HuH-7 (cell line): ENCODE measurements at regions not wholly inside any gene's neighbourhood (a gene's known extent, or its start where the extent isn't known, plus 50 kb on each side); places are given as distances from the start of the nearest gene placed in this dataset.
A peak's percentile ranks its signal among the peaks of the same experiment; 100 is the strongest.

Experiments
- DNase-seq: peaks from one replicate; pipeline ENCODE4 v3.0.0; 2011; ENCODE audit warnings: low spot score

DNA sequence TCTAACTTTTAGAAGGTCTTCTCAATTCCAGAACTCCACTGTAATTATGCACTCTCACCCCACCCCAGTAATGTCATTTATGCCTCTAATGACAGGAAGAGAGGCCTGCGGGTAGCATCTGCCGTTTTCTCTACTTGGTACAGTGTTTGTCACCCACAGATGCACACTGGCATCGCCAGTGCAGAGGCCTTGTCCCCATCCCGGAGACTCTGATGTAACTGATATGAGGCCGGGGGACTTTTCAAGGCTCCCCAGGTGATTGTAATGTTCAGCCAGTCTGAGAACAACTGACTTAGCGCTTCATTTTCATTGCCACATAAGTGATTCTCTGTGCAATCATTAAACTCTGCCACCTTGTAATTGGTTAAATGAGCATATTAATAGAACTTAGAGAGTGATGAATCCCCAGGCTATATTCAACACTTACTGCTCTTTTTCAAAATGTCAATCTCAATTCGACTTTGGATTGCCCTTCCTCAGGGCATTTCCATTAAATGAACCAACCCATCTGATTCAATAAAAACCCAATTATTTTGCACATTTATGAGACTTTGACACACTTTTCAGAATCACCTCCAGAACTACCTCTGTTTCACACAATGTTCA lies 113.2 kb downstream of the HERPUD2 start:
- no peak for DNase-seq

DNA sequence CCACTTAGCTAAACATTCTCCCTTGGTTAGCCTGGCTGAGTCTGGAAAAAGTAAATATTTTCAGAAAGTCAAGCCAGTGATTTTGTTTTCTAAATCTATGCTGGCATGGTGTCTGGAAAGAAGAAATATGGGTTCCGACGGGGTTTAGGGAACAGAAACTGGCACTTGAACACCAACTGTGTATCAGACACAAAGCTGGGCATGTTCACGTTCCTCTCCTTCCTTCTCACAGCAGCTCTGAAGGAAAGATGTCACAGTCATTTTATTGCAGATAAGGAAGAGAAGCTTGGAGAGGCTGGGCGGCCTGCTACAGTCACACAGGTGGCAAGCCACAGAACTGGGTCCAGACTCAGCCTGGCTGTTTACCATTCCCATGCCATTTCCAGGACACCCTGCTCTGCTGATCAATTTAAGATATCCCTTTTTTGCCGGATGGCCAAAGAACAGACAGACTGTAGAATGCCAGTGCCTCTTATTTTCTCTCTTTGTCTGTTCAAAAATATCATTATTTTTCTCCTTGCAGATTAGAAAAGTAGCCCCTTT lies 118.8 kb downstream of the HERPUD2 start:
- DNase-seq = no peak

DNA sequence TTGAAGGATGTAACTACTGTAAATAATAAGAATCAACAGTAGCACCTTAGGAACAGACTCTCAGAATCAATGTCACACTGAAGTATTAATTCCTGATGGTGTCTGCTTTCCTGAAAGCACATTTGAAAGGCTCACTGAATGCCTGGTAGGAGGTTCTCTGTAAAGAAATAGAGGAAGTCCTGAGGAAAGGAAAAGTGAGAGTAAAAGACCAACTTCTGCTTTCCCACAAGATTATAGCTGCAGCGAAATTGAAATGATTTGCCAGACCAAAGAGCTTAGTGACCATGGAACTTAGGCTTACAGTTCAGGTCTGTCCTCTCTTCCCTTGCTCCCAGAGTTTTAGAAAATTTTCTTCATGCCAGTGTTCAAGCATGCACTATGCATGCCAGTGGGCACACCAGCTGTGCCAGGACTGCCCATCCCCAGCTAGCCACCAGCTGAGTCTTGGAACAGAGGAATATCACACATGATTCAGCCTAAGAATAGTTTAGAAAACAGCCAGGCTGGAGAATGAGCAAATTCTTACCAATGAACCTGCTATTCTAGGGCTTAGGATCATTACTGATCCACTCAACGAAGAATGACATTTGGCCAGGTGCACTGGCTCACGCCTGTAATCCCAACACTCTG lies 123.2 kb downstream of the HERPUD2 start:
- no peak for DNase-seq

DNA sequence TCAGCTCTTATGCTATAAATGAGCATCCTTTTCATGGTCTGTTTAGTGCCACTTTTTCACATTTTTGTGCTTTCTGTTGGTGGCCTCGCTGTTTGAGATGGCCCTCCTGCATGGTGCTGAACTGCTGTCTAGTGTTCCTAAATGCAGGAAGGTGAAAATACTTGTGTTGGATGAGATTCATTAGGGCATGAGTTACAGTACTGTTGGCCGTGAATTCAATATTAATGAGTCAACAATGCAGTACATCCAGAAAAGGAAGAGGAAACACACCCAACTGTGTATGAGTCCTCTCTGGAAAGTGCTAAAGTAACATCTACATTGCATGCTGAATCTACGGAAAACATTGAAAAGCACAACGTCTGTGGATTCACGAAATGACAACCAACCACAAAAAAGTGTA lies 124.0 kb downstream of the HERPUD2 start:
- DNase-seq = no peak

DNA sequence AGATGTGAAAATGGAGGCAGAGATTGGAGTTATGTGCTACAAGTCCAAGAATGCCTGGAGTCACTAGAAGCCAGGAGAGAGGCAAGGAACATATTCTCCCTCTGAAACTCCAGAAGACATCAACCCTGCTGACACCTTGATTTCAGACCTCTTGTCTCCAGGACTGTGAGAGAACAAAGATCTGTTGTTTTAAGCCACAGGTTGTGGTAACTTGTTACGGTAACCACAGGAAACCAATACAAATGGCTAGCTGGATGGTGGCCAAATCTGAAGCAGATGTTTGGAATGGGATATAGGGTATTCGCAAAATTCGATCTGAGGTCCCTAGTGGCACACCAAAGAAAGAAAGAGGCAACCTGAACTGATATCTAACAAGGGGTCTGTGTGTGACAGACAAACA lies 129.0 kb downstream of the HERPUD2 start:
- DNase-seq = no peak

DNA sequence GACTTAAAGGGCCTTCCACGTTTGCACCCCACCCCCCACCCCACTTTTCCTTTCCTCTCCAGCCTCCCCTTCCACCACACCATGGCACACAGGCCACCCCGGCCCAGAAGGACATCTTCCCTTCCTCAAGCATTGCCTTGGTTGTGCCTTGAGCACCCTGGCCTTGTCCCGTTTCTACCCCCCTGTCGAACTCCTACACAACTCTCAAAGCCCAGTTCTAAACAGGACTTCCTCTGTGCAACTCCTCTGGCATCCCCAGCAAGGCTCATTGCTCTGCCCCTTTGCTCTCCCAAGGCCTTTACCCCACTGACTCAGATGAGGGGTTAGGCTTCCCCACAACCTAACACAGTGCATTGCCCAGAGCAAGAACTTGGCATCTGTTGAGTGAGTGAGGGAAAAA lies 136.1 kb downstream of the HERPUD2 start:
- no peak for DNase-seq

DNA sequence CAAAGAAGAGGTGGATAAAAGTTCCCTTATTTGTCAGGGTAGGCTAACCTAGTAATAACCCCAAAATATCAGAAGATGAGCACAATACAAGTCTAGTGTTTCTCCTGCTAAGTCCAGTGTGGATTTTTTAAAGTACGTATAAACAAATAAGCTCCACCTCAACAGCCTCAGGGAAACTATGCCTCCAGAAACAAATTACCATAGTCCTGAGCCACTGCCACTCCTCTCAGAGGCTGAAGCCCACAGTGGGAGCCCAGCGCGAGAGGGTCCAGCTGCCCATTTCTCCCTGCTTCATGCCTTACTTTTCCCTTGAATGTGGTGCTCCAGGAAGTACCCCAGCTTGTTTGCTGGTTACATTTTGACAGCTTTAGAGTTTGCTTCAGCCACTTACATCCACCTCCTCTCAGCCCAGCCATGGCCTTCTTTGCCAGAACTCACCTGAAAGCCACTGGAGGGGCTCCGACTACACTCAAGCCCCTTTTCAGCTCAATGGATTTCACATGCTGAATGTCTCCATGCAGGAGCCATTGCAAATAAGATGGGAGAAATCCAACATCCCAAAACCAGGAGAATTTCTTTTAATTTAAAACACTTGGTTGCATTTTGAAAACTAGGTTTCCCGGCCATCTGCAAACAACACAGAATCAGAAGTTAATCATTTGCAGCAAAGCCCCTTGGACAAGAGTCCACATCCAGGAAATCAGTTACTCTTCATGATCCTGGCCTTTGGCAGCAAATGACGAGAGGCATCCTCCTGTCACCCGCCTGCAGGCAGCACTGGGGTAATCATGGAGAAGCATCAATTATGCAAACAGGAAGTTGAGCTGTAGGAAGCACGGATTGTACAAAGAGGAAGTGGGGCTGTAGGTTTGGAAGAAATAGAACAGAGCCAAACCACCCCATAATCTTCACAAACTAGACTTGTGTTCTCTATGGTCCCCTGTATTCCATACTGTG lies 138.1 kb downstream of the HERPUD2 start:
- no peak for DNase-seq

DNA sequence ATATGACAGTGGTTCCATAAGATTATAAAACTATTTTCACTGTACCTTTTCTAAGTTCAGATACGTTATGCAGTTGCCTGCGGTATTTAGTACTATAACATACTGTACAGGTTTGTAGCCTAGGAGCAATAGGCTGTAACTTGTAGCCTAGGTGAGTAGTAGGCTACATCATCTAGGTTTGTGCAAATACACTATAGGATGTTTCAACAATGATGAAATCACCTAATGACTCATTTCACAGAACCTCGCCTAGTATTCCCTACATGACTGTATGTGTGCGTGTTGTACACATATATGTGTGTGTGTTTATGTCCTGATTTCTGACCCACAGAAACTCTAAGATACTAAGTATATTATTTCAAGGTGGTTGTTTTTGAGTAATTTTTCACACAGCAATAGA lies 139.0 kb downstream of the HERPUD2 start:
- no peak for DNase-seq

DNA sequence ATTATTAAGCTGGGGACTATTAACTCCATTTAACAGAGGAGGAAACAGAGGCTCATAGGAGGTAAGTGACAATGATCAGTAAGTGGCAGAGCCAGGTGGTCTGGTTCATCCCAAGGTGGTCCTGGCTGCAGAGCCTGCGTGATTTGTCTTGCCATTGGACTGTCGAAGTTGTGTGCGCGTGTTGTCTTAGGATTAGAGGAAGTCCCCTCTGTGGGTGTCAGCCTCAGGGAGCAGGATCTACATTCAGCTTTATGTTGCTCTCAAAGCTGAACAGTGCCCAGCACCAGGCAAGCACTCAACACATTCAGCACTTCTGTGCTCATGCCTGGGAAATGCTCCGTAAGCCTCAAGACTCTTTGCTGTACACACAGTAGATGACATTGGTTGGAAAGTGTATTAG lies 139.5 kb downstream of the HERPUD2 start:
- no peak for DNase-seq

DNA sequence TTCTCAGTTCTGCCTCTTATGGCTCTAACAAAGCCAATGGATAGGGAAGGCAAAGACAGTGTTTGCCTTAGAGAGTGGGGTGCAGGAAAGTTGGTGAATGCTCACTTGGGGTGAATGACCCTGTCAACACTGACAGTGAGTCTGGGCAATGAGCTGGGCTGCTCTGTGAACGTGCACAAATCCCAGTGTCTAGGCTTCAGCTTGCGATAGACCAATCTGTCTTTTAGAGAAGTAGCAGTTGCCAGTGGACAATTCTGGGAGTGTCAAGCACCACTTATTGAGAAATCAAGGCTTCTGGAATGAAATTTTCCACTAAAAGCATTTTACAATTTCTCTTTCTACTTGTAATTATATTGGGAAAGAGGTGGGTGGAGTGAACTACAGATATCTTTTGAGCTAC lies 141.4 kb downstream of the HERPUD2 start:
- DNase-seq = no peak

DNA sequence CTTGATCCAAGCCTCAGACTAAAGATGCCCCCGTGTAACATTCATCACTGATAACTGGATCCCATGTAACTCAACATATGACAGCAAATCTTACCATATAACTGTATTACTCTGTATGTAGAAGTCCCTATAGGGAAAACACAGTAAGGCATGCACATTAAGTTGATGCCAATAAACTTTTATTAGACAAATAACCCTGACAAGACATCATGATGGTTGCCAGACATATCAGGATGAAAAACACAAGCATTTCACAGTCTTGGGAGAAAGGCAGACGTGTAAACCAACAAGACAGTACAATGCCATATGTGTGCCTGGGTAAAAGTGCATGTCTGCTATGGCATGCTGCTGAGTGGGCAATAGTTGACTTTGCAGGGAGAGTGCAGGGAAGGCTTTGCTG lies 142.2 kb downstream of the HERPUD2 start:
- no peak for DNase-seq

DNA sequence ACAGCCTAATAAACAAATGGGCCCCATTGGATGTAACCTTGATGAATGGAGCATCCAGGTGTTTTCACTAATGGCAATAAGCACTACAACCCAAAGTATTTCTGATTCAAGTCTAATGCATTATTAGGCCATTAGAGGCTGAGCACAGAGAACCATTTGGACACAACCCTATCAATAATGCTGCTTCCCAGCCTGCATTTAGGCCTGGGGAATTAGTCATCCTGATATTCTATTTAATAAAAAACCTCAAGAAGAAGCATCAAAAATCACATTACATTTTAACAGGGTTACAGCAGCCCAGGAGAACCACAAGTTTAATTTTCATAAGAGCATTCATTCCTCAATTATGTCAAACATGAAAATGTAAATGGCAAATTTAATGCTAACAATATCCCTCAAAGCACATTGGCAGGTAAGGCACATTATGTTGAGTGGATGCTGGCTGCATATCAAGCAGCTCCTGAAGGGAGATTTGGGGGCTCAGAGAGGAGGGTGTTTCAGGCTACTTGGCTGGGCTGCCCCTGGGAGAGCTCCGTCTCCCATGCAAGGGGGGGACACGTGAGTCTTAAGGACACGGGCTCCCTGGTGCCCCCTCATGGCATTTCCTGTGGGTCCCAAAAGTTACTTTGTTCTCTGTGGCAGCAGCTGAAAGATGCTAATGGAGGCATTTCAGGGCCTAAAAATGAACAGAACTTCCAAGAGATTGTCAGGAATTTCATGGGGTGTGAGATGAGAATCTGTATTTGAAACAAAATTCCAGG lies 143.4 kb downstream of the HERPUD2 start:
- no peak for DNase-seq

DNA sequence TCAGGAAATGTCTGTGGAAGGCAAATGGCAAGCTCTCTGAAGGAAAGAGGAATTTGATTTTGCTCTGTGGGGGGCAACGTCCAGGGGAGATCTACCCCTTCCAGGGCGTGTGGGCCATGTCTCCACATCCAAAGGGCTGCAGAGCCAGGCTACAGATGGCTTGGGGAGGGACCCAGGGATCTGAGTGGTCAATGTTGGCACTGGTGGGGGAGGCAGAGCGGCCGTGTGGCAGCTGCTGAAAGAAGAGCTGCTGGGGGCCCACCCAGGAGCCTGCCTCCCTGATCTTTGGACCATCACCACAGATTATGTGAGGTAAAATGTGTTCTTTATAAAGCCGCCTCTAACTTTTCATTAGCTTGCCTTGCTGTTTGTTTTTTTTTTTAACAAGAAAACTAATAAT lies 144.1 kb downstream of the HERPUD2 start:
- no peak for DNase-seq

DNA sequence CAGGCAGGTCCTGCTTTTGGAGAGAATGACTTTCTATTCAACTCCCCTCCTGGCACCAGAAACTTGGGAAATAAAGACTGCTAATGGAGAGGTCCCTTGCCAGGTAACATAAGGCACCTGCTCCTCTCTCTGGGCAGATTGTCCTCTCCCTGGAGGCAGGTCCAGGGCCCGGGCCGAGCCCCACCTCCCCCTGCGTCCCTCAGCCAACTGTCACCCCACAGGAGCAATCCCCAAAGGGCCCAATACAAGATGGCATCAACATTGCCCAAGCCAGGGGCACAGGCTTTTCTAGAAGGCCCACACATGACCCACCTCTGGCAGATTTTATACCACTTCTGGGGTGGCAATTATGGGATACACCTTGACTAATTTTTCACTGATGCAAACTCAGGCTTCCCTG lies 145.2 kb downstream of the HERPUD2 start:
- DNase-seq = no peak

DNA sequence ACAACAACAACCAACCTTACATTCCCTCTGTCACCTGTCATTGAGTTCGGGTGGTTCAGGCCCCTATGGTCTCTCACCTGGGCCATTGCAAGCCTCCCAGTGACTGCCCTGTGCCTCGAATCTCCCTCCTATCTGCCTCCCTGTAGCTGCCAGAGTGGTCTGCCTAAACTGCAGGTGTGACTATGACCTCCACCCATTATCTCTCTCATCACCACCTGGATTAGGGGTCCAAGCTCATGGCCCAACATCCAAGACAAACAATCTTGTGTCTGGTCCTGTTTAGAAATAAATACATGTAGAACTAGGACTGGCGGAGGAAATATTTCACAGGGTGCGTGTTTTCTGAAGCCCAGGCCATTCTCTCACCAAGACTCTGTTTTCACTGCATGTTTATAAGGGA lies 146.6 kb downstream of the HERPUD2 start:
- no peak for DNase-seq

DNA sequence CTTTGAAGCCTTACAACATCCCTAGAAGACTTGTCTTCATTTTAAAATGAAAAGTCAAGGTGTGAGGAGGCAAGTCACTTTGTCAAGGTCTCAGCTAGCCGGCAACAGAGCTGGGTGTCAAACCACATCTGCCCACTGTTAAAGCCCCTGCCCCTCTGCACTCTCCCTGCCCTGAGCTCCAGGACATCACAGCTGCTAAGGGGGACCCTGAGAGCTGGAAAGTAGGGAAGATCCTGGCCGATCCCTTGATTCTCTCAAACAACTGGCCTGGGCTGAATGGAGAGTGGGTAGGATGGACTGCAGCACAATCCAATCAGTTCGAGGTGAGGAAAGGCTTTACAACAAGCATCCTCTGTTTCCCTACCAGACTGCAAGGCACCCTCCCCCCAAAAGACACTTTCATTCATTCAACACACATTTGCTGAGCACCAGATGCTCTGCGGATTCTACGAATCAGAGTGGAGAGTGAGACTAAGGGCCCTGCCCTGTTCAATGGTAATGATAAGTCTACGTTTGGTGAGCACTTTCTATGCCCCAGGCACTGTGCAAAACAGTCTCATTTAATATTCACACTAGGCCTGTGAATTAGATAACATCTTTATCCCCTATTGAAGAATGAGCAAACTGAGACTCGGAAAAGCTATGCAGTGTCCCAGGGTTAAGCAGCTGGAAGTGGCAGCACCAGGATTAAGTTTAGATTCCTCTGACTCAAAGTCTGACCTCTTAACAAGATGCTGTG lies 148.1 kb downstream of the HERPUD2 start:
- no peak for DNase-seq

DNA sequence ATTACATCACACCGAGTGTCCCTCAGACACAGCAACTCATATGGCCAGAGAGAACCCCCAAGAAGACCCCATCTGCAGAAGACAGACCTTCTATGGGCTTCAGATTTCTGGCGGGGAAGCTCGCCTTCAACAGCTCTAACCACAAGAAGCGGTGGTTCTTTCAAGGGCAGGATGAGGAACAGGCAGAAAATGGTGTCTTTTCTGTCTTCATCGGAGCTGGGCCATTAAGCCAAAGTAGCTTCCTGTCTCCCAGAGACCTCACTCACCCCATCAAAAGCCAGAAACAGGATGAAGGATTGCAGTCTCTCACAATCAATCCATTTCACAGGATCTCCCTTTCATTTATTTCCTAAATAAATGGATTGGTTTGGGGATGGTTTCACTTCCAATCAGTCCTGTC lies 149.1 kb downstream of the HERPUD2 start:
- DNase-seq = no peak

DNA sequence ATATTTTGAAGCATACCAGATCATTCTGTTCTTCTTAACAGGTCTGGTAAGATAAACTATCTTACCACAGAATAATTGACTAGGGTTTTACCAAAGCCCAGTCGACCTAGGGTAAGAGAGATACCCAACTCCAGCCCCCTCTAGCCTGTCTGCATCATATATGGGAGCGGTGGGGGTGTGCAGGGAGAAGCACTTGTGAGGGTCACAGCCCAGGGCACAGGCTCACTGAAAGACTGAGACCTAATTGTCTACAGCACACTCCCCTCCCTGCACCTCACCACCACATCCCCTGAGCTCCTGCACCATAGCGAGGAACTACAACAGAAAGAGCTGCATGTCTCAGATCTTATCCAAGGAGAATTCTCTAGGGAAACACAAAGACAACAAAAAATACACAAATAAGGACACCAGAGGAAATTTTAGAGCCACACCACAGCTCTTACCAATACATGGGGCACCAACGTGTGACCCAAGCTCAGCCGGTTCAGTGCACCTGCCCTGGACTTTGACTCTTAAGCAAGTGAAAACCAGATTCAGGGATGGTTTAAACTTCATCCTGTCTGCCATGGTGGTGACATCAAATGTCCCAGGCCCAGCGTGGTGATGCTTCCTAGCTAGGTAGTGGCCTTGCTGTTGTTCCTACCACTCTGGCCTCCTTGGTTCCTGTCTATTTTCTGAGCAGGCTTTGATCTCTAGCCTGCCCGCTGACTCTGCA lies 150.8 kb downstream of the HERPUD2 start:
- no peak for DNase-seq

DNA sequence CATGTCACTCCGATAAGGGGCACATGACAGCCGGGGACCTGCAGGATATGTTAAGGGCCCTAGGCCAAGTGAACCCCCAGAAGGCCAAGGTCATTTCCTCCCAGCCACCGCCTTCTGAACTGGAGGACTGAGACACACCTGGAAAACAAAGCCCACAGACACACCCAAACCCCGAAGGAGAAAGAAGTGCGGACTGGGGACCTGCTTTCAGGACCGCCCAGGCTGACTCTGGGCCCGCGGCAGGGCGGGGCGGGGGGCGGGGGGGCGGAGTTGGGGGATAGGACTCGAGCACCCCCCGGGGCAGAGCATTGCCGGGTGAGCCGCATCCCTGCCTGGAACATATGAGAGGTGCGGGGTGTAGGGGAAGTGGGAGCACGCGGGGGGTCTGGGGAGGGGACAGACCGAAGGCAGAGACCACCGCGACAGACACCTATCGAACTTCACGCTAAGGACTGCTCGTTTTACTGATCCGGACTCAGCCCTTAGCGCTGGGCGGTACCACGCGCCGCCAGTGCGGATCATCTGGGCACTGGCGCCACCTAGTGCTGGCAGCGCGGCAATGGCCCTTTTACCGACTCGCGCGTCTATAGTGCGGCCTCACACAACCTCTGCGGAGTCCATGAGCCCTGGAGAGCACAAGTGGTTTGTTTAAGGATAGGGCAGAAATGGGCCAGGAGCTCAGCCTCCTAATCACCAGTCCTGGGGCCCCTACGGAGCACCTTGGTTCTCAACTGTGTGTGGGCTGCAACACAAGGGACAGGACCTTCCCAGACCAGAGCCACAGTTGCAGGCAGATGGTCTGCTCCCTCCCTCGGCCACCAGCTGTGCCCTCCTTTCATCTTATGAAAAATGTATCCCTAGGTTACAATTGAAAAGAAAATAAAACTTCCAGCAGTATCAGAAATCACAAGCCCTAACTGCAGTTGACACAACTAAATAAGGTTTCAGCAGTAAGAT lies 157.6 kb downstream of the HERPUD2 start:
- peak; percentile 84 for DNase-seq

DNA sequence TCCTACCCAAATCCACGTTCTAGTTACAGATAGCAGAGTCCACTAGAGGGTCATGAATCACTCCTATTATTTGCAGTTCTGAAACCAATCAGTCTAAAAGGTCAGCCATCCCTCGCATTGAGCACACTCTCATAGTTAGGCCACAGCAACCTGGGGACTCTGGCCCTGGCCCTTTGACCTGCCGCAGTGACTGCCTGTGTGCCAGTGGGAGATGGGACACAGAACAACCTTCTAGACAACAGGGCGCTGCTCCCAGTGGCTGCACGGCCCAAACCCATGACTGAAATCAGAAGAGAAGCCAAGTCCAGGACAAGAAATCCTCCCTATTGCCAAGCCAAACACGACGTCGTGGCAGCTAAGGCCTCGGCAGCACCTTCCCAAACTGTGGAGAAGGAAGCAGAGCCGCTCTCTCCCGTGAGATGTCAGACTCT lies 158.5 kb downstream of the HERPUD2 start:
- DNase-seq = no peak
